Testis (tissue), 2 donors: ENCODE measurements at regions not wholly inside any gene's neighbourhood (a gene's known extent, or its start where the extent isn't known, plus 50 kb on each side); places are given as distances from the start of the nearest gene placed in this dataset.

Experiments
- POLR2A ChIP-seq: fragments of 450-650 bp; IDR thresholded peaks from one replicate; pipeline ENCODE4 v1.6.1; 2017; ENCODE audit warnings: antibody characterized with exemption, mild to moderate bottlenecking, moderate library complexity
- TF ChIP-seq, protein P1 (sequence below), 3 experiments: fragments of 450-650 bp in 2 of 3; fragments of 200-600 bp in 1 of 3; sonication (generic) in 1 of 3; IDR thresholded peaks; one replicate each; pipeline ENCODE4 v1.5.1; 2016 to 2019; ENCODE audit warnings: antibody characterized with exemption in 3 of 3, mild to moderate bottlenecking in 2 of 3, moderate library complexity in 1 of 3

DNA sequence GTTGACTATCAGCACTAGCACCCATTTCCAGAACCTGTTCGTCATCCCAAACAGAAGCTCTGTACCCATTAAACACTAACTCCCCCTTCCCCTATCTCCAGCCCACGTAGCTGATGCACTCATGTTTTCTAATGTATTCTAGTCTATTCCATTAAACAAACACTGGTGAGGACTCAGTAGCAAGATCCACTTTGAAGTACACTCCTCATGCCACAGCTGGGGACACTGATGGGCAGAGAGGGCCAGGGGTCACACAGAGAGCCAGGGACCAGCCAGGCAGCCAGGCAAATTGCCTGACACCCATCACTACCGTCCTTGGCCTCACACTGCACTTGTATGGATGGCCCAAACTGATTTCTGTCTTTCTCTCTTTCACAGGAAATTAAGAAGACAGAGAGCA is 269.9 kb upstream of the DIO3 start:
- TF ChIP-seq, protein P1, sequence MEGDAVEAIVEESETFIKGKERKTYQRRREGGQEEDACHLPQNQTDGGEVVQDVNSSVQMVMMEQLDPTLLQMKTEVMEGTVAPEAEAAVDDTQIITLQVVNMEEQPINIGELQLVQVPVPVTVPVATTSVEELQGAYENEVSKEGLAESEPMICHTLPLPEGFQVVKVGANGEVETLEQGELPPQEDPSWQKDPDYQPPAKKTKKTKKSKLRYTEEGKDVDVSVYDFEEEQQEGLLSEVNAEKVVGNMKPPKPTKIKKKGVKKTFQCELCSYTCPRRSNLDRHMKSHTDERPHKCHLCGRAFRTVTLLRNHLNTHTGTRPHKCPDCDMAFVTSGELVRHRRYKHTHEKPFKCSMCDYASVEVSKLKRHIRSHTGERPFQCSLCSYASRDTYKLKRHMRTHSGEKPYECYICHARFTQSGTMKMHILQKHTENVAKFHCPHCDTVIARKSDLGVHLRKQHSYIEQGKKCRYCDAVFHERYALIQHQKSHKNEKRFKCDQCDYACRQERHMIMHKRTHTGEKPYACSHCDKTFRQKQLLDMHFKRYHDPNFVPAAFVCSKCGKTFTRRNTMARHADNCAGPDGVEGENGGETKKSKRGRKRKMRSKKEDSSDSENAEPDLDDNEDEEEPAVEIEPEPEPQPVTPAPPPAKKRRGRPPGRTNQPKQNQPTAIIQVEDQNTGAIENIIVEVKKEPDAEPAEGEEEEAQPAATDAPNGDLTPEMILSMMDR (IDR thresholded peaks at IDR 0.05): no peak
- no peak for TF ChIP-seq POLR2A
